Astrocyte of the spinal cord (primary cell): ENCODE measurements at regions not wholly inside any gene's neighbourhood (a gene's known extent, or its start where the extent isn't known, plus 50 kb on each side); places are given as distances from the start of the nearest gene placed in this dataset.

Experiments used
- DNase-seq: peaks from one replicate; pipeline ENCODE4 v3.0.0; 2011; ENCODE audit warnings: low read depth, low spot score
- H3K4me3 ChIP-seq: 2 replicates; pipeline ENCODE4 v1.5.1; 2011; ENCODE audit warnings: low read depth, mild to moderate bottlenecking, low read length, moderate library complexity
- CTCF ChIP-seq: IDR thresholded peaks from 2 replicates; pipeline ENCODE4 v1.5.1; 2012; ENCODE audit warnings: low read depth, mild to moderate bottlenecking, low read length, inconsistent platforms
- in situ Hi-C: cut with HindIII; loops from 2 replicates; pipeline ENCODE4 v1.10.0; 2017; ENCODE audit warnings: low sequenced_read_pairs

GRCh38 chr11:115561116-115561515 is 56.9 kb upstream of the CADM1 start:
- no peak for DNase-seq
- no peak overlapping the region for H3K4me3 ChIP-seq
- in situ Hi-C loops = no loop called here
- no peak for TF ChIP-seq CTCF

- TF ChIP-seq CTCF = no peak
- no peak overlapping the region for H3K4me3 ChIP-seq
- in situ Hi-C loops = no loop called here
- DNase-seq = no peak
These were observed 54.4 kb upstream of the CADM1 start for GRCh38 chr11:115558635-115559034.

GRCh38 chr11:115557681-115558080 is 53.5 kb upstream of the CADM1 start:
- TF ChIP-seq CTCF = no peak
- no peak overlapping the region for H3K4me3 ChIP-seq
- DNase-seq = no peak
- in situ Hi-C loops = no loop called here

GRCh38 chr11:115556984-115557383 is 52.8 kb upstream of the CADM1 start:
- TF ChIP-seq CTCF = no peak
- in situ Hi-C loops = no loop called here
- no peak for DNase-seq
- no peak overlapping the region for H3K4me3 ChIP-seq

- in situ Hi-C loops = no loop called here
- no peak for DNase-seq
- H3K4me3 ChIP-seq = no peak overlapping the region
- TF ChIP-seq CTCF = no peak
These were observed 51.3 kb upstream of the CADM1 start for GRCh38 chr11:115555336-115556090.
